ENCODE measurements at regions not wholly inside any gene's neighbourhood (a gene's known extent, or its start where the extent isn't known, plus 50 kb on each side); places are given as distances from the start of the nearest gene placed in this dataset.

- DNase-seq = no peak
- Histone ChIP-seq H3K4me3 (no peak overlapping the region), H3K4me1 (no peaks in the 10 kb centered on the region), H3K27ac (no peak overlapping the region), H3K36me3 (no peaks in the 10 kb centered on the region), H3K27me3 (no peaks in the 10 kb centered on the region), H3K9me3 (no peaks in the 10 kb centered on the region)
- TF ChIP-seq CTCF (IDR thresholded peaks at IDR 0.05) (no peak), POLR2A (IDR thresholded peaks at IDR 0.05) (no peak)
- intact Hi-C loops (cut with DNase I; ENCODE audit: low total_unique reads) = no loop called here
Observed at GRCh38 chr14:37848985-37849621, 253.7 kb downstream of the TTC6 start.

GRCh38 chr14:37851054-37851453 is 255.6 kb downstream of the TTC6 start:
- no peaks in the 10 kb centered on the region for H3K9me3 ChIP-seq
- no peak overlapping the region for H3K27ac ChIP-seq
- no peak overlapping the region for H3K4me3 ChIP-seq
- H3K27me3 ChIP-seq = no peaks in the 10 kb centered on the region
- DNase-seq = no peak
- H3K36me3 ChIP-seq = no peaks in the 10 kb centered on the region
- intact Hi-C loops (cut with DNase I; ENCODE audit: low total_unique reads) = no loop called here
- no peak for TF ChIP-seq CTCF (IDR thresholded peaks at IDR 0.05)
- TF ChIP-seq POLR2A (IDR thresholded peaks at IDR 0.05) = no peak
- H3K4me1 ChIP-seq = no peaks in the 10 kb centered on the region

GRCh38 chr14:37855871-37856270 is 260.4 kb downstream of the TTC6 start:
- no peak for DNase-seq
- Histone ChIP-seq H3K27ac (no peak overlapping the region), H3K36me3 (no peaks in the 10 kb centered on the region), H3K27me3 (no peaks in the 10 kb centered on the region), H3K9me3 (no peaks in the 10 kb centered on the region), H3K4me1 (no peaks in the 10 kb centered on the region), H3K4me3 (no peak overlapping the region)
- no peak for TF ChIP-seq POLR2A (IDR thresholded peaks at IDR 0.05)
- no peak for TF ChIP-seq CTCF (IDR thresholded peaks at IDR 0.05)
- intact Hi-C loops (cut with DNase I; ENCODE audit: low total_unique reads) = no loop called here

- H3K9me3 ChIP-seq = no peaks in the 10 kb centered on the region
- intact Hi-C loops (cut with DNase I; ENCODE audit: low total_unique reads) = no loop called here
- H3K4me3 ChIP-seq = no peak overlapping the region
- no peak overlapping the region for H3K27ac ChIP-seq
- DNase-seq = no peak
- H3K27me3 ChIP-seq = peaks cover 0 to 5% of the 10 kb centered on the region in 2 donors
- TF ChIP-seq POLR2A (IDR thresholded peaks at IDR 0.05) (no peak), CTCF (IDR thresholded peaks at IDR 0.05) (no peak)
- H3K4me1 ChIP-seq = no peaks in the 10 kb centered on the region
- H3K36me3 ChIP-seq = no peaks in the 10 kb centered on the region
Observed at GRCh38 chr14:37857774-37858266, 262.4 kb downstream of the TTC6 start.

- no peak overlapping the region for H3K4me3 ChIP-seq
- DNase-seq = no peak
- H3K9me3 ChIP-seq = no peaks in the 10 kb centered on the region
- H3K27ac ChIP-seq = no peak overlapping the region
- H3K27me3 ChIP-seq = peaks cover 0 to 5% of the 10 kb centered on the region in 2 donors
- no peaks in the 10 kb centered on the region for H3K36me3 ChIP-seq
- intact Hi-C loops (cut with DNase I; ENCODE audit: low total_unique reads) = no loop called here
- H3K4me1 ChIP-seq = no peaks in the 10 kb centered on the region
- TF ChIP-seq POLR2A (IDR thresholded peaks at IDR 0.05) (no peak), CTCF (IDR thresholded peaks at IDR 0.05) (no peak)
Observed at GRCh38 chr14:37858733-37859132, 263.3 kb downstream of the TTC6 start.

Data from uterus (tissue), 3 donors.